ENCODE measurements at regions not wholly inside any gene's neighbourhood (a gene's known extent, or its start where the extent isn't known, plus 50 kb on each side); places are given as distances from the start of the nearest gene placed in this dataset.

GRCh38 chr3:21803604-21804003 is 52.6 kb upstream of the ZNF385D start:
- Histone ChIP-seq H3K9me3 (replicated peaks; ENCODE audit: control insufficient read depth, insufficient read depth, low read length) (no peaks in the 10 kb centered on the region), H3K27me3 (ENCODE audit: control insufficient read depth in 2 of 2, insufficient read depth in 2 of 2, low read length in 2 of 2) (no peaks in the 10 kb centered on the region), H3K79me2 (ENCODE audit: control insufficient read depth, insufficient read depth, low read length) (no peaks in the 10 kb centered on the region), H3K27ac (ENCODE audit: insufficient read depth, low read depth, low read length) (no peak overlapping the region), H4K20me1 (replicated peaks; ENCODE audit: control insufficient read depth, extremely low read depth, insufficient read depth, low read length) (no peaks in the 10 kb centered on the region), H3K4me1 (ENCODE audit: control insufficient read depth, extremely low read depth, insufficient read depth, low read length) (no peaks in the 10 kb centered on the region), H3K9ac (replicated peaks; ENCODE audit: extremely low read depth, insufficient read depth, low read length) (no peak overlapping the region), H3K4me2 (ENCODE audit: insufficient read depth, low read length) (no peak overlapping the region), H3K9me1 (replicated peaks; ENCODE audit: control insufficient read depth, extremely low read depth, insufficient read depth, low read length) (no peaks in the 10 kb centered on the region), H2AFZ (ENCODE audit: low read depth, low read length) (no peak overlapping the region), H3K4me3 (replicated peaks in 1 of 3; ENCODE audit: insufficient read depth in 1 of 3, low read depth in 1 of 3, low read length in 3 of 3) (no peak overlapping the region), H3K36me3 (ENCODE audit: control insufficient read depth in 2 of 2, extremely low read depth in 1 of 2, insufficient read depth in 2 of 2, low read length in 2 of 2) (no peaks in the 10 kb centered on the region)
- no peak for FAIRE-seq
- CTCF ChIA-PET = no interaction called here
- dilution Hi-C loops (cut with MboI; ENCODE audit: extremely low pct_ligation_motif_present, low sequenced_read_pairs) = no loop called here
- POLR2A ChIA-PET = no interaction called here
- BruUV-seq (replicated peaks) = no TSS peak
- DNase-seq (ENCODE audit: low read depth, low spot score) = no peak
- TF ChIP-seq POLR2A (IDR thresholded peaks at IDR 0.05; ENCODE audit: low read depth, low read length) = no peak
- TF ChIP-seq MYC (IDR thresholded peaks at IDR 0.05; ENCODE audit: low read depth, low read length) = no peak
- TF ChIP-seq CTCF (IDR thresholded peaks at IDR 0.05; ENCODE audit: extremely low read depth in 1 of 2, insufficient read depth in 1 of 2, low read depth in 1 of 2, low read length in 2 of 2) = no peak
- TF ChIP-seq FOS (IDR thresholded peaks at IDR 0.05; ENCODE audit: borderline replicate concordance, insufficient read depth, low read length) = no peak
- no peak for TF ChIP-seq GATA2 (IDR thresholded peaks at IDR 0.05; ENCODE audit: insufficient read depth, insufficient read length, low read depth, low read length)
- no peak for TF ChIP-seq POLR2AphosphoS5 (IDR thresholded peaks at IDR 0.05; ENCODE audit: insufficient read depth, low read depth, low read length)
- no peak for TF ChIP-seq JUN (IDR thresholded peaks at IDR 0.05; ENCODE audit: borderline replicate concordance, insufficient read depth, insufficient read length, low read depth)
- TF ChIP-seq MAX (IDR thresholded peaks at IDR 0.05; ENCODE audit: insufficient read depth, insufficient read length) = no peak
- TF ChIP-seq EZH2 (IDR thresholded peaks at IDR 0.05; ENCODE audit: borderline replicate concordance, low read depth, low read length, severe bottlenecking) = no peak
- intact Hi-C loops (cut with micrococcal nuclease) = no loop called here

Data from endothelial cell of umbilical vein (primary cell).